K562 (cell line): ENCODE measurements at regions not wholly inside any gene's neighbourhood (a gene's known extent, or its start where the extent isn't known, plus 50 kb on each side); places are given as distances from the start of the nearest gene placed in this dataset.

Source experiments
- ATAC-seq: fragments of 200-7000 bp; cut with Tn5 transposase; 3 replicates; pipeline ENCODE4 v1.9.1; 2020; ENCODE audit warnings: moderate library complexity
- BruUV-seq: library from RNA; stranded (reverse); fragments of 400-500 nt; replicated peaks from 2 replicates; lab custom pipeline; 2021; lab: Mats Ljungman, UMichigan
- CTCF ChIA-PET: fragments of 300-600 bp; formaldehyde crosslinking; extraction: SDS; loops from one replicate; lab custom pipeline; 2021; ENCODE audit warnings: low intra/inter-chr PET ratio; lab: Yijun Ruan, JAX
- POLR2A ChIA-PET: fragments of 300-600, 350-650 bp; sonication (Branson Sonifier 250); formaldehyde crosslinking; extraction: SDS; loops from one replicate; lab custom pipeline; 2021; ENCODE audit warnings: antibody characterized with exemption, inconsistent platforms; lab: Yijun Ruan, JAX
- DNase-seq, 4 experiments: peaks; one replicate each; pipeline versions ENCODE4 v3.0.0 to v3.0.0-alpha.2; 2011 to 2018; ENCODE audit warnings: low spot score in 3 of 4, mixed read lengths in 3 of 4; ENCODE audit errors: extremely low read depth in 1 of 4
- FAIRE-seq: peaks from 2 replicates; lab custom pipeline; 2011; peaks lifted over from hg19 to GRCh38; lab: Jason Lieb, UNC
- H2AFZ ChIP-seq: 2 replicates; pipeline ENCODE4 v1.6.0; 2011; ENCODE audit warnings: low read depth, low read length, control low read depth, inconsistent platforms
- H3K27ac ChIP-seq: fragments of 200-600 bp; 3 replicates; pipeline ENCODE4 v1.8.0; 2011; ENCODE audit warnings: low read depth, mild to moderate bottlenecking, control low read depth, inconsistent platforms, low read length, moderate library complexity, mixed read lengths; ENCODE audit errors: extremely low read depth
- H3K27me3 ChIP-seq, 2 experiments: fragments of 300-600 bp in 1 of 2; 2 replicates in 1 of 2; 3 replicates in 1 of 2; pipeline versions ENCODE4 v1.6.0 to v1.8.0; 2011; ENCODE audit warnings: inconsistent platforms in 2 of 2, low read length in 2 of 2, mild to moderate bottlenecking in 1 of 2, mixed read lengths in 1 of 2, moderate library complexity in 1 of 2; ENCODE audit not compliant: control insufficient read depth in 2 of 2, insufficient read depth in 2 of 2
- H3K36me3 ChIP-seq: fragments of 300-600 bp; 3 replicates; pipeline ENCODE4 v1.8.0; 2011; ENCODE audit warnings: mild to moderate bottlenecking, low read length, inconsistent platforms; ENCODE audit not compliant: control insufficient read depth, insufficient read depth
- H3K4me1 ChIP-seq, 2 experiments: fragments of 200-600 bp in 1 of 2; replicated peaks in 1 of 2; 2 replicates in 1 of 2; 3 replicates in 1 of 2; pipeline versions ENCODE4 v1.5.1 to v1.8.0; 2011; ENCODE audit warnings: inconsistent platforms in 2 of 2, low read length in 2 of 2, mild to moderate bottlenecking in 1 of 2, mixed read lengths in 1 of 2, moderate library complexity in 1 of 2; ENCODE audit not compliant: control insufficient read depth in 2 of 2, insufficient read depth in 2 of 2
- H3K4me2 ChIP-seq: 2 replicates; pipeline ENCODE4 v1.6.1; 2011; ENCODE audit warnings: low read length, control low read depth, inconsistent platforms, mixed read lengths; ENCODE audit not compliant: insufficient read depth
- H3K4me3 ChIP-seq: fragments of 200-600 bp; sonication (generic), shearing (Covaris generic); 2 replicates; pipeline ENCODE4 v1.5.1; 2016; ENCODE audit warnings: control low read depth, inconsistent platforms
- H3K79me2 ChIP-seq: fragments of 200-600 bp; 3 replicates; pipeline ENCODE4 v1.8.0; 2011; ENCODE audit warnings: low read length, inconsistent platforms; ENCODE audit not compliant: control insufficient read depth, insufficient read depth
- H3K9ac ChIP-seq, 2 experiments: 2 replicates each; pipeline versions ENCODE4 v1.6.0 to v1.6.1; 2011; ENCODE audit warnings: low read depth in 2 of 2, low read length in 2 of 2, control low read depth in 1 of 2, inconsistent platforms in 1 of 2, mild to moderate bottlenecking in 1 of 2, mixed read lengths in 1 of 2; ENCODE audit not compliant: insufficient read depth in 1 of 2
- H3K9me1 ChIP-seq: one replicate; pipeline ENCODE4 v1.6.0; 2011; ENCODE audit warnings: inconsistent platforms, mild to moderate bottlenecking, low read length, moderate library complexity; ENCODE audit not compliant: control insufficient read depth, insufficient read depth
- H3K9me3 ChIP-seq: replicated peaks from 2 replicates; pipeline ENCODE4 v1.5.1; 2011; ENCODE audit warnings: low read depth, low read length, inconsistent platforms; ENCODE audit not compliant: control insufficient read depth, insufficient read depth
- H4K20me1 ChIP-seq: replicated peaks from 2 replicates; pipeline ENCODE4 v1.6.1; 2011; ENCODE audit warnings: low read length, inconsistent platforms, mixed read lengths; ENCODE audit not compliant: control insufficient read depth, insufficient read depth
- CBFA2T3 ChIP-seq: fragments of 450-650 bp; IDR thresholded peaks from 2 replicates; pipeline ENCODE4 v1.6.1; 2017
- E2F5 ChIP-seq: sonication (generic); formaldehyde crosslinking; IDR thresholded peaks from 2 replicates; pipeline ENCODE4 v1.8.0; 2022; ENCODE audit warnings: mild to moderate bottlenecking, missing genetic modification reagents
- ELF2 ChIP-seq: fragments of 250-450 bp; sonication (Bioruptor Pico); IDR thresholded peaks from 2 replicates; pipeline ENCODE4 v1.5.0; 2021; ENCODE audit warnings: mild to moderate bottlenecking
- FOXA3 ChIP-seq, 2 experiments: fragments of 450-650 bp in 1 of 2; sonication (generic) in 1 of 2; formaldehyde crosslinking; IDR thresholded peaks in 1 of 2; conservative IDR thresholded peaks in 1 of 2; 2 replicates each; pipeline versions ENCODE4 v1.4.0 to v1.8.0; 2020 to 2022; ENCODE audit warnings: mild to moderate bottlenecking in 2 of 2, missing genetic modification reagents in 1 of 2
- KLF16 ChIP-seq: IDR thresholded peaks from 2 replicates; pipeline ENCODE4 v1.6.1; 2016; ENCODE audit warnings: antibody characterized with exemption
- MIER1 ChIP-seq: fragments of 450-650 bp; IDR thresholded peaks from 2 replicates; pipeline ENCODE4 v1.6.1; 2016; ENCODE audit warnings: antibody characterized with exemption, mild to moderate bottlenecking, low read depth
- MXD1 ChIP-seq: fragments of 250-450 bp; sonication (Bioruptor Pico); IDR thresholded peaks from 2 replicates; pipeline ENCODE4 v1.8.0; 2021; ENCODE audit warnings: borderline replicate concordance, mild to moderate bottlenecking, moderate library complexity; ENCODE audit not compliant: poor library complexity, severe bottlenecking
- RAD21 ChIP-seq, 2 experiments: fragments of 250-450 bp in 1 of 2; fragments of 450-650 bp in 1 of 2; sonication (Bioruptor Pico) in 1 of 2; formaldehyde crosslinking in 1 of 2; IDR thresholded peaks in 1 of 2; conservative IDR thresholded peaks in 1 of 2; 2 replicates each; pipeline versions ENCODE4 v1.4.0 to v1.8.0; 2020 to 2022; ENCODE audit warnings: mild to moderate bottlenecking in 2 of 2, moderate library complexity in 1 of 2
- RAD51 ChIP-seq: fragments of 450-650 bp; IDR thresholded peaks from 2 replicates; pipeline ENCODE4 v1.7.1; 2016; ENCODE audit warnings: low read depth, mild to moderate bottlenecking, borderline replicate concordance
- RBM14 ChIP-seq: fragments of 200-400 bp; formaldehyde crosslinking; IDR thresholded peaks from 2 replicates; pipeline ENCODE4 v1.6.1; 2018; ENCODE audit warnings: low read depth, mild to moderate bottlenecking, low read length, moderate library complexity, borderline replicate concordance; ENCODE audit not compliant: insufficient read depth
- RUNX1 ChIP-seq: sonication (generic); IDR thresholded peaks from 2 replicates; pipeline ENCODE4 v1.6.1; 2016; ENCODE audit warnings: antibody characterized with exemption, low read depth
- SMARCE1 ChIP-seq: fragments of 450-650 bp; IDR thresholded peaks from 2 replicates; pipeline ENCODE4 v1.7.1; 2016; ENCODE audit warnings: mild to moderate bottlenecking
- TEAD2 ChIP-seq: fragments of 450-650 bp; IDR thresholded peaks from 2 replicates; pipeline ENCODE4 v1.6.1; 2016; ENCODE audit warnings: missing genetic modification characterization, control low read depth, missing compliant biosample characterization
- TFE3 ChIP-seq: fragments of 450-650 bp; formaldehyde crosslinking; IDR thresholded peaks from 2 replicates; pipeline ENCODE4 v1.4.0; 2020; ENCODE audit warnings: mild to moderate bottlenecking, mixed read lengths
- TGIF2 ChIP-seq: sonication (generic); formaldehyde crosslinking; IDR thresholded peaks from 2 replicates; pipeline ENCODE4 v1.8.1; 2022; ENCODE audit warnings: mild to moderate bottlenecking, missing genetic modification reagents, moderate library complexity
- ZNF551 ChIP-seq: fragments of 250-450 bp; sonication (Bioruptor Pico); IDR thresholded peaks from 2 replicates; pipeline ENCODE4 v1.5.0; 2021; ENCODE audit warnings: mild to moderate bottlenecking, moderate library complexity
- WGBS: fragments of 100-300 bp; shearing (Covaris generic); methylation state at CpG from one replicate; pipeline ENCODE4 v1.1.6; 2016; ENCODE audit warnings: low coverage, mixed read lengths; ENCODE audit not compliant: insufficient coverage; ENCODE audit errors: missing lambda C conversion rate; 5-methylcytosine and 5-hydroxymethylcytosine counted together
- in situ Hi-C: fragments of 300-500 bp; cut with MboI; formaldehyde crosslinking; loops from 4 replicates; pipeline ENCODE4 v1.15.0; 2018; ENCODE audit warnings: inconsistent platforms, mixed read lengths
- intact Hi-C: fragments of 100-400 bp; cut with micrococcal nuclease; formaldehyde crosslinking; loops from 2 replicates; pipeline ENCODE4 v1.14.2; 2022
- TF ChIP-seq, protein P1 (sequence below): fragments of 250-450 bp; sonication (Bioruptor Pico); IDR thresholded peaks from 2 replicates; pipeline ENCODE4 v1.8.0; 2021; ENCODE audit warnings: moderate library complexity, mild to moderate bottlenecking, inconsistent platforms
- TF ChIP-seq, protein P2 (sequence below): fragments of 250-450 bp; sonication (Bioruptor Pico); IDR thresholded peaks from 2 replicates; pipeline ENCODE4 v1.4.0; 2020; ENCODE audit warnings: borderline replicate concordance

GRCh38 chr7:67875558-67875957, 878.9 kb downstream of the TYW1 start (continued):
- TF ChIP-seq TFE3 (CRISPR knock-in tag) (no peak), FOXA3 (CRISPR knock-in tag; conservative IDR thresholded peaks at IDR 0.05 in 1 of 2, IDR thresholded peaks at IDR 0.05 in 1 of 2) (no peak)

DNA sequence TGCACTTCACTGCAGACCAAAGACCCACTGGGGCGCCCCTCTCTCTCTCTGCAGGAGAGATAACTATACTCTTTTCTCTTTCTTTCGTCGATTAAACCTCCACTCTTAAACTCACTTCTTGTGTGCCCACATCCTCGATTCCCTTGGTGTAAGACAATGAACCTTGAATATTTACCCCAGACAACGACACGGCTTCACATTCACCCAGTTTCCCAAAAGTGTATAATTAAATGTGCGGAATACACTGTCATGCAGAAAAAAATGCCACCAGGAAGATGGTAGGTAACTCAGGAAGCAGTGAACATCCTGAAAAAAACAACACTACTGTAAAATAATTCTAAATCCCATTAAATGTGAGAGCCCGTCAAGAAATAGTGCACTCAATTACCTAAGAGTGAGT, 882.2 kb downstream of the TYW1 start:
- Histone ChIP-seq H3K27ac (no peak overlapping the region), H3K9ac (no peak overlapping the region), H3K79me2 (no peaks in the 10 kb centered on the region), H4K20me1 (0 out of 2 replicates have a peak, but pooled peaks cover 3% of the 10 kb centered on the region), H3K9me3 (no peaks in the 10 kb centered on the region), H3K4me3 (no peak overlapping the region), H3K27me3 (peaks cover 0 to 4% of the 10 kb centered on the region in 2 experiments; a peak in 1 of 5 replicates), H3K4me1 (no peaks in the 10 kb centered on the region), H3K9me1 (no peaks in the 10 kb centered on the region), H3K36me3 (no peaks in the 10 kb centered on the region), H3K4me2 (no peak overlapping the region), H2AFZ (no peak overlapping the region)
- POLR2A ChIA-PET, result no interaction called here
- in situ Hi-C loops (no loop called here), intact Hi-C loops (no loop called here)
- CTCF ChIA-PET, result no interaction called here
- FAIRE-seq (no peak), DNase-seq (no peak), ATAC-seq (no peak)
- no TSS peak for BruUV-seq
- WGBS, result 0% methylated on average over 8 of the region's 8 CpGs
- no peak for TF ChIP-seq MIER1
- no peak for TF ChIP-seq RAD51
- no peak for TF ChIP-seq RBM14
- TF ChIP-seq E2F5 (CRISPR knock-in tag), result no peak
- TF ChIP-seq, protein P1, sequence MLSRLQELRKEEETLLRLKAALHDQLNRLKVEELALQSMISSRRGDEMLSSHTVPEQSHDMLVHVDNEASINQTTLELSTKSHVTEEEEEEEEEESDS (CRISPR knock-in tag), result no peak
- TF ChIP-seq RUNX1, result no peak
- TF ChIP-seq TEAD2 (tag), result no peak
- no peak for TF ChIP-seq RAD21 (CRISPR knock-in tag; conservative IDR thresholded peaks at IDR 0.05 in 1 of 2, IDR thresholded peaks at IDR 0.05 in 1 of 2)
- TF ChIP-seq MXD1, result no peak
- no peak for TF ChIP-seq KLF16
- no peak for TF ChIP-seq TGIF2
- TF ChIP-seq, protein P2, sequence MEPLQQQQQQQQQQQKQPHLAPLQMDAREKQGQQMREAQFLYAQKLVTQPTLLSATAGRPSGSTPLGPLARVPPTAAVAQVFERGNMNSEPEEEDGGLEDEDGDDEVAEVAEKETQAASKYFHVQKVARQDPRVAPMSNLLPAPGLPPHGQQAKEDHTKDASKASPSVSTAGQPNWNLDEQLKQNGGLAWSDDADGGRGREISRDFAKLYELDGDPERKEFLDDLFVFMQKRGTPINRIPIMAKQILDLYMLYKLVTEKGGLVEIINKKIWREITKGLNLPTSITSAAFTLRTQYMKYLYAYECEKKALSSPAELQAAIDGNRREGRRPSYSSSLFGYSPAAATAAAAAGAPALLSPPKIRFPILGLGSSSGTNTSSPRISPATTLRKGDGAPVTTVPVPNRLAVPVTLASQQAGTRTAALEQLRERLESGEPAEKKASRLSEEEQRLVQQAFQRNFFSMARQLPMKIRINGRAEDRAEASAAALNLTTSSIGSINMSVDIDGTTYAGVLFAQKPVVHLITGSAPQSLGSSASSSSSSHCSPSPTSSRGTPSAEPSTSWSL (CRISPR knock-in tag), result no peak
- no peak for TF ChIP-seq CBFA2T3
- no peak for TF ChIP-seq ELF2 (CRISPR knock-in tag)
- TF ChIP-seq ZNF551 (CRISPR knock-in tag), result no peak
- TF ChIP-seq SMARCE1, result no peak
